Astrocyte (in vitro differentiated cells and primary cell): ENCODE measurements at regions not wholly inside any gene's neighbourhood (a gene's known extent, or its start where the extent isn't known, plus 50 kb on each side); places are given as distances from the start of the nearest gene placed in this dataset.

Experiments used
- CTCF ChIP-seq: IDR thresholded peaks from 2 replicates; pipeline ENCODE4 v1.5.1; 2011; ENCODE audit warnings: low read depth, mild to moderate bottlenecking, inconsistent platforms, low read length, moderate library complexity; ENCODE audit not compliant: insufficient read depth
- EZH2 ChIP-seq: IDR thresholded peaks from 2 replicates; pipeline ENCODE4 v1.6.1; 2012; ENCODE audit warnings: mild to moderate bottlenecking, low read length, inconsistent platforms; ENCODE audit not compliant: insufficient read depth

GRCh38 chr2:16076911-16077310 lies 136.6 kb downstream of the MYCN start:
- no peak for TF ChIP-seq CTCF
- no peak for TF ChIP-seq EZH2
